ENCODE measurements at regions not wholly inside any gene's neighbourhood (a gene's known extent, or its start where the extent isn't known, plus 50 kb on each side); places are given as distances from the start of the nearest gene placed in this dataset.
"Not testable (repeated sequence)": the region's sequence is repeated elsewhere in the genome, so short reads cannot be mapped to it uniquely, and the experiment has no call there.

GRCh38 chr6:2344319-2344905, 99.0 kb upstream of the GMDS start:
- intact Hi-C loops (cut with DNase I): no loop called here
- DNase-seq: no peak

GRCh38 chr6:2327591-2327990, 82.2 kb upstream of the GMDS start:
- DNase-seq: no peak
- intact Hi-C loops (cut with DNase I): no loop called here

GRCh38 chr6:2324166-2324953, 79.0 kb upstream of the GMDS start:
- intact Hi-C loops (cut with DNase I): no loop called here
- DNase-seq: no peak

GRCh38 chr6:2317498-2317897, 72.1 kb upstream of the GMDS start:
- DNase-seq: peak in 1 of 10 donors; percentile 46
- intact Hi-C loops (cut with DNase I): not testable (repeated sequence)

GRCh38 chr6:2314641-2315040, 69.2 kb upstream of the GMDS start:
- DNase-seq: no peak
- intact Hi-C loops (cut with DNase I): no loop called here

- intact Hi-C loops (cut with DNase I): no loop called here
Observed at GRCh38 chr6:2310042-2310441, 64.6 kb upstream of the GMDS start.

GRCh38 chr6:2309122-2309521, 63.7 kb upstream of the GMDS start:
- DNase-seq: no peak
- intact Hi-C loops (cut with DNase I): no loop called here

More at GRCh38 chr6:2310042-2310441, 64.6 kb upstream of the GMDS start:
- DNase-seq: no peak

GRCh38 chr6:2307799-2308198, 62.4 kb upstream of the GMDS start:
- intact Hi-C loops (cut with DNase I): no loop called here
- DNase-seq: no peak

GRCh38 chr6:2305951-2306350, 60.5 kb upstream of the GMDS start:
- DNase-seq: no peak
- intact Hi-C loops (cut with DNase I): no loop called here

GRCh38 chr6:2302482-2302881, 57.1 kb upstream of the GMDS start:
- intact Hi-C loops (cut with DNase I); DNase-seq: not testable (repeated sequence)

- no peak for DNase-seq
- intact Hi-C loops (cut with DNase I): no loop called here
Observed at GRCh38 chr6:2296781-2297180, 51.4 kb upstream of the GMDS start.
